DND-41 (cell line): ENCODE measurements at regions not wholly inside any gene's neighbourhood (a gene's known extent, or its start where the extent isn't known, plus 50 kb on each side); places are given as distances from the start of the nearest gene placed in this dataset.

Experiments used
- CTCF ChIP-seq: IDR thresholded peaks from 2 replicates; pipeline ENCODE4 v1.5.1; 2012; ENCODE audit warnings: borderline replicate concordance, low read length, moderate library complexity, mild to moderate bottlenecking; ENCODE audit not compliant: poor library complexity, severe bottlenecking; ENCODE audit errors: extremely low read depth
- EZH2 ChIP-seq: IDR thresholded peaks from 3 replicates; pipeline ENCODE4 v1.6.1; 2012; ENCODE audit warnings: borderline replicate concordance, low read depth, mild to moderate bottlenecking, moderate library complexity, low read length, inconsistent platforms; ENCODE audit not compliant: severe bottlenecking

- TF ChIP-seq CTCF (no peak), EZH2 (no peak)
Observed at GRCh38 chr16:77500934-77501664, 66.3 kb upstream of the ADAMTS18 start.
